ENCODE measurements at regions not wholly inside any gene's neighbourhood (a gene's known extent, or its start where the extent isn't known, plus 50 kb on each side); places are given as distances from the start of the nearest gene placed in this dataset.

- TF ChIP-seq POLR2AphosphoS5 (IDR thresholded peaks at IDR 0.05; ENCODE audit: low read depth, low read length) = no peak
- no peak for TF ChIP-seq POLR2A (IDR thresholded peaks at IDR 0.05; ENCODE audit: low read depth, low read length)
- TF ChIP-seq SPI1 (IDR thresholded peaks at IDR 0.05; ENCODE audit: low read depth, low read length) = no peak
- TF ChIP-seq TAF1 (IDR thresholded peaks at IDR 0.05; ENCODE audit: low read depth, low read length) = no peak
- TF ChIP-seq POU2F2 (IDR thresholded peaks at IDR 0.05; ENCODE audit: low read depth, low read length) = no peak
- TF ChIP-seq PAX5 (IDR thresholded peaks at IDR 0.05; ENCODE audit: insufficient read depth, low read length, severe bottlenecking) = no peak
Observed at GRCh38 chr13:50684366-50684765, 159.1 kb downstream of the DLEU7 start.

All from GM12891 (cell line).